ENCODE measurements at regions not wholly inside any gene's neighbourhood (a gene's known extent, or its start where the extent isn't known, plus 50 kb on each side); places are given as distances from the start of the nearest gene placed in this dataset.

GRCh38 chr18:38329145-38329544, 763.5 kb upstream of the CELF4 start:
- no peak overlapping the region for H4K91ac ChIP-seq (replicated peaks; ENCODE audit: insufficient read length, low read length)
- TF ChIP-seq JUND (IDR thresholded peaks at IDR 0.05; ENCODE audit: low read length) (no peak), CREB1 (IDR thresholded peaks at IDR 0.05) (no peak), POLR2A (IDR thresholded peaks at IDR 0.05; ENCODE audit: control extremely low read depth in 1 of 2, low read depth in 2 of 2, low read length in 2 of 2) (no peak), NANOG (IDR thresholded peaks at IDR 0.05; ENCODE audit: insufficient read depth, low read depth, low read length, poor library complexity, severe bottlenecking) (no peak), EGR1 (IDR thresholded peaks at IDR 0.05; ENCODE audit: borderline replicate concordance, low read depth, low read length) (no peak), KDM1A (IDR thresholded peaks at IDR 0.05; ENCODE audit: borderline replicate concordance, low read length) (no peak), BACH1 (IDR thresholded peaks at IDR 0.05; ENCODE audit: low read length) (no peak), SRF (IDR thresholded peaks at IDR 0.05; ENCODE audit: low read depth, low read length) (no peak)
- no peak overlapping the region for H3K14ac ChIP-seq (ENCODE audit: insufficient read length)

More at GRCh38 chr18:38329145-38329544, 763.5 kb upstream of the CELF4 start:
- Histone ChIP-seq H3K27ac (ENCODE audit: low read depth, low read length) (no peak overlapping the region), H3K4me2 (ENCODE audit: insufficient read depth in 1 of 2, low read depth in 2 of 2, low read length in 2 of 2) (no peak overlapping the region), H2AFZ (ENCODE audit: low read length) (no peak overlapping the region), H3K23me2 (ENCODE audit: low read depth, low read length) (no peaks in the 10 kb centered on the region), H4K20me1 (replicated peaks in 1 of 2; ENCODE audit: control insufficient read depth in 1 of 2, insufficient read depth in 2 of 2, low read length in 2 of 2) (no peaks in the 10 kb centered on the region), H3K79me2 (ENCODE audit: control insufficient read depth in 1 of 2, insufficient read depth in 2 of 2, low read length in 2 of 2) (no peaks in the 10 kb centered on the region), H3K9me3 (ENCODE audit: insufficient read depth in 2 of 2, low read depth in 1 of 2, low read length in 1 of 2) (no peaks in the 10 kb centered on the region), H3K36me3 (ENCODE audit: control insufficient read depth in 2 of 4, insufficient read depth in 4 of 4, low read length in 3 of 4) (no peaks in the 10 kb centered on the region), H3K56ac (replicated peaks; ENCODE audit: insufficient read length, low read depth, low read length) (no peak overlapping the region), H2BK15ac (ENCODE audit: low read length) (no peak overlapping the region), H4K8ac (ENCODE audit: extremely low read depth, insufficient read depth, low read length) (no peak overlapping the region), H2BK5ac (ENCODE audit: low read depth, low read length) (no peak overlapping the region), H2BK120ac (replicated peaks; ENCODE audit: low read depth, low read length) (no peak overlapping the region), H2AK5ac (ENCODE audit: low read depth, low read length) (no peak overlapping the region), H3K23ac (ENCODE audit: insufficient read length) (no peak overlapping the region), H2BK12ac (ENCODE audit: low read depth, low read length) (no peak overlapping the region), H2BK20ac (ENCODE audit: low read length) (no peak overlapping the region), H3K18ac (ENCODE audit: extremely low read depth, low read length) (no peak overlapping the region), H3K27me3 (replicated peaks in 1 of 4; ENCODE audit: control insufficient read depth in 3 of 4, extremely low read depth in 1 of 4, insufficient read depth in 3 of 4, low read length in 3 of 4) (no peaks in the 10 kb centered on the region), H3K79me1 (ENCODE audit: low read depth, low read length) (no peaks in the 10 kb centered on the region), H3K4me3 (ENCODE audit: extremely low read depth in 1 of 4, insufficient read depth in 2 of 4, low read depth in 3 of 4, low read length in 4 of 4) (no peak overlapping the region), H3K9ac (replicated peaks in 1 of 4; ENCODE audit: extremely low read depth in 1 of 4, low read depth in 3 of 4, low read length in 3 of 4) (no peak overlapping the region), H3K4ac (replicated peaks; ENCODE audit: insufficient read length, low read depth, low read length) (no peak overlapping the region), H4K5ac (ENCODE audit: insufficient read length, low read depth, low read length) (no peak overlapping the region), H3K4me1 (replicated peaks in 1 of 4; ENCODE audit: control insufficient read depth in 3 of 4, insufficient read depth in 4 of 4, low read length in 3 of 4) (no peaks in the 10 kb centered on the region)
- ChIA-PET CTCF (ENCODE audit: partially characterized antibody) (no interaction called here), POLR2A (ENCODE audit: partially characterized antibody) (no interaction called here)
- FAIRE-seq (no peak), DNase-seq (ENCODE audit: low read depth in 1 of 2, low spot score in 2 of 2) (no peak)

Measured in H1 (cell line).